ENCODE measurements at regions not wholly inside any gene's neighbourhood (a gene's known extent, or its start where the extent isn't known, plus 50 kb on each side); places are given as distances from the start of the nearest gene placed in this dataset.

GRCh38 chr3:178345944-178346343 is 190.3 kb upstream of the KCNMB2 start:
- TF ChIP-seq SP2 (IDR thresholded peaks at IDR 0.05; ENCODE audit: low read length) (no peak), CTBP2 (IDR thresholded peaks at IDR 0.05; ENCODE audit: borderline replicate concordance, insufficient read depth, insufficient read length, low read length) (no peak), ZNF274 (IDR thresholded peaks at IDR 0.05; ENCODE audit: borderline replicate concordance, extremely low read depth, low read length) (no peak), FOSL1 (IDR thresholded peaks at IDR 0.05; ENCODE audit: insufficient read depth, low read depth, low read length) (no peak)
- TF ChIP-seq, protein P1, sequence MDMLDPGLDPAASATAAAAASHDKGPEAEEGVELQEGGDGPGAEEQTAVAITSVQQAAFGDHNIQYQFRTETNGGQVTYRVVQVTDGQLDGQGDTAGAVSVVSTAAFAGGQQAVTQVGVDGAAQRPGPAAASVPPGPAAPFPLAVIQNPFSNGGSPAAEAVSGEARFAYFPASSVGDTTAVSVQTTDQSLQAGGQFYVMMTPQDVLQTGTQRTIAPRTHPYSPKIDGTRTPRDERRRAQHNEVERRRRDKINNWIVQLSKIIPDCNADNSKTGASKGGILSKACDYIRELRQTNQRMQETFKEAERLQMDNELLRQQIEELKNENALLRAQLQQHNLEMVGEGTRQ (IDR thresholded peaks at IDR 0.05; ENCODE audit: low read length) = no peak
- no peak overlapping the region for H3K4me2 ChIP-seq (ENCODE audit: insufficient read depth in 1 of 2, low read depth in 2 of 2, low read length in 2 of 2)
- no peak overlapping the region for H2BK12ac ChIP-seq (ENCODE audit: low read depth, low read length)
- H2BK15ac ChIP-seq (ENCODE audit: low read length) = no peak overlapping the region
- ChIA-PET CTCF (ENCODE audit: partially characterized antibody) (interaction anchor here (0.7 to 1.8 kb wide), 2 partner anchors 18 to 1115 kb away, joined by 5 to 7 read pairs; no protein-coding TSS in a partner anchor), POLR2A (ENCODE audit: partially characterized antibody) (no interaction called here)
- no peak overlapping the region for H3K27ac ChIP-seq (ENCODE audit: low read depth, low read length)
- no peak overlapping the region for H4K91ac ChIP-seq (replicated peaks; ENCODE audit: insufficient read length, low read length)
- H3K36me3 ChIP-seq (ENCODE audit: control insufficient read depth in 2 of 4, insufficient read depth in 4 of 4, low read length in 3 of 4) = no peaks in the 10 kb centered on the region
- no peak overlapping the region for H2BK20ac ChIP-seq (ENCODE audit: low read length)
- H2BK5ac ChIP-seq (ENCODE audit: low read depth, low read length) = no peak overlapping the region
- H3K27me3 ChIP-seq (replicated peaks in 1 of 4; ENCODE audit: control insufficient read depth in 3 of 4, extremely low read depth in 1 of 4, insufficient read depth in 3 of 4, low read length in 3 of 4) = no peaks in the 10 kb centered on the region
- H2AK5ac ChIP-seq (ENCODE audit: low read depth, low read length) = no peak overlapping the region
- H3K79me2 ChIP-seq (ENCODE audit: control insufficient read depth in 1 of 2, insufficient read depth in 2 of 2, low read length in 2 of 2) = no peaks in the 10 kb centered on the region
- H2BK120ac ChIP-seq (replicated peaks; ENCODE audit: low read depth, low read length) = no peak overlapping the region
- no peak overlapping the region for H4K8ac ChIP-seq (ENCODE audit: extremely low read depth, insufficient read depth, low read length)
- no peak overlapping the region for H3K14ac ChIP-seq (ENCODE audit: insufficient read length)
- H3K9ac ChIP-seq (replicated peaks in 1 of 4; ENCODE audit: extremely low read depth in 1 of 4, low read depth in 3 of 4, low read length in 3 of 4) = no peak overlapping the region
- H3K4me3 ChIP-seq (ENCODE audit: extremely low read depth in 1 of 4, insufficient read depth in 2 of 4, low read depth in 3 of 4, low read length in 4 of 4) = no peak overlapping the region
- H3K9me3 ChIP-seq (ENCODE audit: insufficient read depth in 2 of 2, low read depth in 1 of 2, low read length in 1 of 2) = no peaks in the 10 kb centered on the region
- no peak overlapping the region for H3K18ac ChIP-seq (ENCODE audit: extremely low read depth, low read length)
- 88% methylated on average over 4 of the region's 4 CpGs; no CpG with 5 or more reads in 1 of the 2 experiments for WGBS, 2 experiments (ENCODE audit: extremely low coverage in 1 of 2, insufficient coverage in 1 of 2, insufficient read length in 1 of 2, insufficient replicate concordance in 2 of 2, low coverage in 1 of 2, low lambda C conversion rate in 2 of 2, missing lambda C conversion rate in 1 of 2)
- H3K56ac ChIP-seq (replicated peaks; ENCODE audit: insufficient read length, low read depth, low read length) = no peak overlapping the region
- no peak overlapping the region for H2AFZ ChIP-seq (ENCODE audit: low read length)
- no peaks in the 10 kb centered on the region for H3K23me2 ChIP-seq (ENCODE audit: low read depth, low read length)
- H3K79me1 ChIP-seq (ENCODE audit: low read depth, low read length) = no peaks in the 10 kb centered on the region
- no peak overlapping the region for H3K4ac ChIP-seq (replicated peaks; ENCODE audit: insufficient read length, low read depth, low read length)
- H3K4me1 ChIP-seq (replicated peaks in 1 of 4; ENCODE audit: control insufficient read depth in 3 of 4, insufficient read depth in 4 of 4, low read length in 3 of 4) = peaks cover 0 to 3% (median 1%) of the 10 kb centered on the region in 4 experiments; a peak in 2 of 7 replicates
- no peaks in the 10 kb centered on the region for H4K20me1 ChIP-seq (replicated peaks in 1 of 2; ENCODE audit: control insufficient read depth in 1 of 2, insufficient read depth in 2 of 2, low read length in 2 of 2)
- DNase-seq (ENCODE audit: low read depth in 1 of 2, low spot score in 2 of 2) (no peak), FAIRE-seq (no peak)
- H3K23ac ChIP-seq (ENCODE audit: insufficient read length) = no peak overlapping the region
- H4K5ac ChIP-seq (ENCODE audit: insufficient read length, low read depth, low read length) = no peak overlapping the region
